GM19035 (cell line): ENCODE measurements at regions not wholly inside any gene's neighbourhood (a gene's known extent, or its start where the extent isn't known, plus 50 kb on each side); places are given as distances from the start of the nearest gene placed in this dataset.

Experiments used
- ATAC-seq: cut with Tn5 transposase; IDR thresholded peaks from one replicate; pipeline ENCODE4 v1.9.1; 2021; ENCODE audit not compliant: unreplicated experiment

GRCh38 chr7:132072873-132073272, 503.4 kb downstream of the PLXNA4 start:
- no peak for ATAC-seq

- ATAC-seq, result no peak
Observed at GRCh38 chr7:132072165-132072564, 504.1 kb downstream of the PLXNA4 start.

- ATAC-seq, result no peak
Observed at GRCh38 chr7:132069306-132069705, 507.0 kb downstream of the PLXNA4 start.

GRCh38 chr7:132066761-132067171, 509.5 kb downstream of the PLXNA4 start:
- ATAC-seq, result no peak

- no peak for ATAC-seq
Observed at GRCh38 chr7:132065989-132066603, 509.7 kb upstream of the PODXL start.

- ATAC-seq, result no peak
Observed at GRCh38 chr7:132065193-132065988, 509.0 kb upstream of the PODXL start.

- ATAC-seq, result no peak
Observed at GRCh38 chr7:132063800-132064199, 507.4 kb upstream of the PODXL start.

- no peak for ATAC-seq
Observed at GRCh38 chr7:132061937-132062336, 505.5 kb upstream of the PODXL start.

GRCh38 chr7:132059141-132059540, 502.7 kb upstream of the PODXL start:
- ATAC-seq, result no peak

- no peak for ATAC-seq
Observed at GRCh38 chr7:132055336-132056120, 499.1 kb upstream of the PODXL start.

- ATAC-seq, result no peak
Observed at GRCh38 chr7:132053871-132054270, 497.4 kb upstream of the PODXL start.

- ATAC-seq, result no peak
Observed at GRCh38 chr7:132051311-132051710, 494.9 kb upstream of the PODXL start.

GRCh38 chr7:132049462-132050304, 493.3 kb upstream of the PODXL start:
- no peak for ATAC-seq

- ATAC-seq, result no peak
Observed at GRCh38 chr7:132045481-132045980, 489.1 kb upstream of the PODXL start.

- ATAC-seq, result no peak
Observed at GRCh38 chr7:132045002-132045401, 488.6 kb upstream of the PODXL start.

GRCh38 chr7:132044247-132044646, 487.8 kb upstream of the PODXL start:
- no peak for ATAC-seq

- ATAC-seq, result no peak
Observed at GRCh38 chr7:132041108-132041507, 484.7 kb upstream of the PODXL start.

- ATAC-seq, result no peak
Observed at GRCh38 chr7:132035517-132036362, 479.3 kb upstream of the PODXL start.

GRCh38 chr7:132034748-132035416, 478.5 kb upstream of the PODXL start:
- ATAC-seq, result no peak
